OCI-M2 (cell line): ENCODE measurements at regions not wholly inside any gene's neighbourhood (a gene's known extent, or its start where the extent isn't known, plus 50 kb on each side); places are given as distances from the start of the nearest gene placed in this dataset.
"Not testable (repeated sequence)": the region's sequence is repeated elsewhere in the genome, so short reads cannot be mapped to it uniquely, and the experiment has no call there.

Source experiments
- DNase-seq: peaks from one replicate; lab custom pipeline; 2025; ENCODE audit not compliant: unreplicated experiment; lab: John Stamatoyannopoulos, UW

- no peak for DNase-seq
These were observed 504.1 kb downstream of the RPL10L start for GRCh38 chr14:46147452-46147851.

GRCh38 chr14:46147024-46147423, 504.6 kb downstream of the RPL10L start:
- no peak for DNase-seq

GRCh38 chr14:46140445-46140844, 511.1 kb downstream of the RPL10L start:
- DNase-seq = no peak

- no peak for DNase-seq
These were observed 511.9 kb downstream of the RPL10L start for GRCh38 chr14:46139649-46140048.

- DNase-seq = no peak
These were observed 513.8 kb downstream of the RPL10L start for GRCh38 chr14:46137786-46138185.

- no peak for DNase-seq
These were observed 515.1 kb downstream of the RPL10L start for GRCh38 chr14:46136456-46136855.

- DNase-seq = no peak
These were observed 543.4 kb downstream of the RPL10L start for GRCh38 chr14:46108228-46108627.

GRCh38 chr14:46100901-46101300, 550.7 kb downstream of the RPL10L start:
- not testable (repeated sequence) for DNase-seq

- no peak for DNase-seq
These were observed 559.8 kb downstream of the RPL10L start for GRCh38 chr14:46091819-46092218.

GRCh38 chr14:46087604-46088003, 564.0 kb downstream of the RPL10L start:
- DNase-seq = no peak

GRCh38 chr14:46074061-46074460, 577.5 kb downstream of the RPL10L start:
- no peak for DNase-seq

GRCh38 chr14:46063872-46064271, 587.7 kb downstream of the RPL10L start:
- DNase-seq = no peak

- DNase-seq = no peak
These were observed 592.5 kb downstream of the RPL10L start for GRCh38 chr14:46058964-46059563.

GRCh38 chr14:46057799-46058198, 593.8 kb downstream of the RPL10L start:
- no peak for DNase-seq

- no peak for DNase-seq
These were observed 597.1 kb downstream of the RPL10L start for GRCh38 chr14:46054526-46054925.

- no peak for DNase-seq
These were observed 598.4 kb downstream of the RPL10L start for GRCh38 chr14:46053221-46053620.

GRCh38 chr14:46051796-46052195, 599.8 kb downstream of the RPL10L start:
- DNase-seq = no peak

GRCh38 chr14:46048127-46048526, 603.5 kb downstream of the RPL10L start:
- no peak for DNase-seq

- DNase-seq = no peak
These were observed 615.5 kb downstream of the RPL10L start for GRCh38 chr14:46036099-46036498.

GRCh38 chr14:46034305-46034704, 617.3 kb downstream of the RPL10L start:
- DNase-seq = no peak

GRCh38 chr14:46018846-46019420, 632.6 kb downstream of the RPL10L start:
- no peak for DNase-seq

- no peak for DNase-seq
These were observed 643.2 kb downstream of the RPL10L start for GRCh38 chr14:46008348-46008747.

GRCh38 chr14:45998554-45998953, 653.0 kb downstream of the RPL10L start:
- no peak for DNase-seq
